PC-9 (cell line): ENCODE measurements at regions not wholly inside any gene's neighbourhood (a gene's known extent, or its start where the extent isn't known, plus 50 kb on each side); places are given as distances from the start of the nearest gene placed in this dataset.
A peak's percentile ranks its signal among the peaks of the same experiment; 100 is the strongest.

Experiments
- BruUV-seq: library from RNA; stranded (reverse); fragments of 400-500 nt; replicated peaks from 2 replicates; lab custom pipeline; 2021; lab: Mats Ljungman, UMichigan
- CTCF ChIA-PET: fragments of 300-600 bp; sonication (Branson Sonifier 250); formaldehyde crosslinking; loops from one replicate; lab custom pipeline; 2022; ENCODE audit warnings: antibody characterized with exemption; lab: Charles Lee
- POLR2A ChIA-PET: fragments of 300-600 bp; sonication (Branson Sonifier 250); formaldehyde crosslinking; loops from one replicate; lab custom pipeline; 2022; ENCODE audit warnings: antibody characterized with exemption; ENCODE audit not compliant: unreplicated experiment; lab: Charles Lee
- DNase-seq, 2 experiments: peaks; one replicate each; pipeline versions ENCODE4 v3.0.0 to v3.0.0-alpha.2; 2015 to 2022; ENCODE audit warnings: mixed read lengths in 1 of 2
- H2AFZ ChIP-seq: fragments of 200-600 bp; sonication (generic); 2 replicates; pipeline ENCODE4 v1.8.1; 2017; ENCODE audit warnings: antibody characterized with exemption
- H3F3A ChIP-seq: fragments of 200-600 bp; sonication (generic); 2 replicates; pipeline ENCODE4 v1.8.1; 2017; ENCODE audit warnings: antibody characterized with exemption, mild to moderate bottlenecking, low read depth; ENCODE audit not compliant: insufficient read depth
- H3K27ac ChIP-seq: fragments of 200-600 bp; sonication (generic); 2 replicates; pipeline ENCODE4 v1.6.1; 2016; ENCODE audit warnings: mixed run types
- H3K27me3 ChIP-seq: fragments of 200-600 bp; sonication (generic); 2 replicates; pipeline ENCODE4 v1.6.1; 2016; ENCODE audit warnings: low read depth, mixed run types; ENCODE audit not compliant: insufficient read depth
- H3K36me3 ChIP-seq: fragments of 200-600 bp; sonication (generic); 2 replicates; pipeline ENCODE4 v1.6.1; 2016; ENCODE audit warnings: low read depth, mixed run types
- H3K4me1 ChIP-seq: fragments of 200-600 bp; sonication (generic); replicated peaks from 2 replicates; pipeline ENCODE4 v1.6.1; 2016; ENCODE audit warnings: mixed run types; ENCODE audit not compliant: insufficient read depth
- H3K4me2 ChIP-seq: fragments of 200-600 bp; sonication (generic); 2 replicates; pipeline ENCODE4 v1.6.1; 2017; ENCODE audit warnings: mixed run types
- H3K4me3 ChIP-seq: fragments of 200-600 bp; sonication (generic); 2 replicates; pipeline ENCODE4 v1.6.1; 2016; ENCODE audit warnings: mixed run types
- H3K79me2 ChIP-seq: fragments of 200-600 bp; sonication (generic); 2 replicates; pipeline ENCODE4 v1.6.1; 2017; ENCODE audit warnings: low read depth, mixed run types
- H3K9me2 ChIP-seq: fragments of 200-600 bp; sonication (generic); 2 replicates; pipeline ENCODE4 v1.8.1; 2017; ENCODE audit warnings: mild to moderate bottlenecking; ENCODE audit not compliant: insufficient read depth
- H3K9me3 ChIP-seq: fragments of 200-600 bp; sonication (generic); 2 replicates; pipeline ENCODE4 v1.8.1; 2016; ENCODE audit warnings: low read depth; ENCODE audit not compliant: insufficient read depth
- H4K20me1 ChIP-seq: fragments of 200-600 bp; sonication (generic); 2 replicates; pipeline ENCODE4 v1.8.1; 2017; ENCODE audit not compliant: insufficient read depth
- EZH2 ChIP-seq: fragments of 200-600 bp; sonication (generic); IDR thresholded peaks from 2 replicates; pipeline ENCODE4 v1.8.0; 2017; ENCODE audit warnings: antibody characterized with exemption, low read depth
- intact Hi-C: fragments of 100-400 bp; cut with micrococcal nuclease; formaldehyde crosslinking; loops from one replicate; pipeline ENCODE4 v1.10.0; 2022; ENCODE audit not compliant: unreplicated experiment
- TF ChIP-seq, protein P1 (sequence below): fragments of 200-600 bp; sonication (generic); conservative IDR thresholded peaks from 2 replicates; pipeline ENCODE4 v1.6.1; 2017; ENCODE audit warnings: mixed run types, antibody characterized with exemption, mild to moderate bottlenecking, moderate library complexity

DNA sequence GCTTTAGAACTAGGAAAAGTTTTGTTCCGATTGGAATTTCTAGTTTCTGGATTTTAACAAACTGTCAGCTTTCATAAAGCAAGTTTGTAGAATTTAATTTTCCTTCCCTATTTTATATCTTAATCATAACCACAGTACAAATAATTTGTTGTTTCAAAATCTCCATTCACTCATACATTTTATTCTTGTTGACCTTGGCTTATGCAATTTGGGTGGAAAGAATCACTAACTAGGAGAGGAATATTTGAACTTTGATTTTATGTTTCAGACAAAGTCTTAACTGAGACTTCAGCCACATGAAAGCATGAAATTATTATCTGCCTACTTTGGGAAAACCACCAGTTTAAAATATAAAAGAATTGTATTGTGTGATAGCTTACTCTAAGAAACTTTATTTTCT is 427.9 kb downstream of the SPRY1 start:
- Histone ChIP-seq H3K4me3 (no peak overlapping the region), H4K20me1 (no peaks in the 10 kb centered on the region), H3K9me3 (0 out of 2 replicates have a peak, but pooled peaks cover 4% of the 10 kb centered on the region), H3K27me3 (no peaks in the 10 kb centered on the region), H3K9me2 (no peaks in the 10 kb centered on the region), H3F3A (peaks cover 6% of the 10 kb centered on the region), H3K36me3 (no peaks in the 10 kb centered on the region), H3K4me2 (no peak overlapping the region), H3K27ac (no peak overlapping the region), H3K4me1 (peaks cover 12% of the 10 kb centered on the region), H3K79me2 (no peaks in the 10 kb centered on the region), H2AFZ (no peak overlapping the region)
- POLR2A ChIA-PET: no interaction called here
- CTCF ChIA-PET: no interaction called here
- TF ChIP-seq EZH2: no peak
- TF ChIP-seq, protein P1, sequence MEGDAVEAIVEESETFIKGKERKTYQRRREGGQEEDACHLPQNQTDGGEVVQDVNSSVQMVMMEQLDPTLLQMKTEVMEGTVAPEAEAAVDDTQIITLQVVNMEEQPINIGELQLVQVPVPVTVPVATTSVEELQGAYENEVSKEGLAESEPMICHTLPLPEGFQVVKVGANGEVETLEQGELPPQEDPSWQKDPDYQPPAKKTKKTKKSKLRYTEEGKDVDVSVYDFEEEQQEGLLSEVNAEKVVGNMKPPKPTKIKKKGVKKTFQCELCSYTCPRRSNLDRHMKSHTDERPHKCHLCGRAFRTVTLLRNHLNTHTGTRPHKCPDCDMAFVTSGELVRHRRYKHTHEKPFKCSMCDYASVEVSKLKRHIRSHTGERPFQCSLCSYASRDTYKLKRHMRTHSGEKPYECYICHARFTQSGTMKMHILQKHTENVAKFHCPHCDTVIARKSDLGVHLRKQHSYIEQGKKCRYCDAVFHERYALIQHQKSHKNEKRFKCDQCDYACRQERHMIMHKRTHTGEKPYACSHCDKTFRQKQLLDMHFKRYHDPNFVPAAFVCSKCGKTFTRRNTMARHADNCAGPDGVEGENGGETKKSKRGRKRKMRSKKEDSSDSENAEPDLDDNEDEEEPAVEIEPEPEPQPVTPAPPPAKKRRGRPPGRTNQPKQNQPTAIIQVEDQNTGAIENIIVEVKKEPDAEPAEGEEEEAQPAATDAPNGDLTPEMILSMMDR: no peak
- intact Hi-C loops: no loop called here
- no TSS peak for BruUV-seq
- no peak for DNase-seq

DNA sequence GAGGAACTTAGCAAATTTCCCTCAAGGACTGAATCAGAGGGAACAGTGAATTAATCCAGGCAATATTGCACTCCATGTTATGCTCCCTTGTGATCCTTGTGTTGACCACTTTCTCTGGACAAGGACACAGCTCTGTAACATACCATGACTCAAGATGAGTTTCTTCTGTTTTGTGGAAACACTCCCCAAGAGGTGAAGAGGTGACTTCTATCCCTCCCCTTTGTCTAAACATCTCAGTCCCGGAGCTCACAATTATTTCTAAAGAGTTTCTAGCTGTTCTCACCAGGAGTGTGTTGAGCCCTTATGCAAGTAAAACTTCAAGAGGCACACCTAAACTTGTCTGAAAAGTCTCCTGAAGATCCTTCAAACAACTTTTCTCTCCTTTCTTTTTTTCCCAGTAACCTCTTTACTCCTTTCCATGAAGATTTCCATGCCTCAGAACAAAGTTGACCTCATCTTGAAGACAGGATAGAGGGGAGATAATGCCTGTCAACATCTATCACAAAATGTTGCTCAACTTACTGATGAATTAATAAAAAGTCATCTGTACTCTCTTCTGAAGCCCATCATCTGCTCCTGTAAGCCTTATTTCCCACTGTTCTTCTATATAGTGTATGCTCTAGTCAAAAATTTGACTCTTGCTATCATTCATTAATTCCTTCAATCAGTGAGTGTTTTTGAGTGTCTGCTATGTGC is 429.1 kb downstream of the SPRY1 start:
- POLR2A ChIA-PET: no interaction called here
- no peak for DNase-seq
- H4K20me1 ChIP-seq: no peaks in the 10 kb centered on the region
- no TSS peak for BruUV-seq
- H3F3A ChIP-seq: no peaks in the 10 kb centered on the region
- no peak for TF ChIP-seq EZH2
- TF ChIP-seq, protein P1: no peak
- no peak overlapping the region for H2AFZ ChIP-seq
- no peak overlapping the region for H3K4me3 ChIP-seq
- H3K4me2 ChIP-seq: no peak overlapping the region
- no peaks in the 10 kb centered on the region; the same call in 1 of the 2 replicates for H3K4me1 ChIP-seq
- intact Hi-C loops: loop anchor here (2.0 kb wide), 1 partner anchor 279 kb away; no protein-coding TSS in a partner anchor
- H3K27me3 ChIP-seq: no peaks in the 10 kb centered on the region
- CTCF ChIA-PET: no interaction called here
- no peaks in the 10 kb centered on the region for H3K9me2 ChIP-seq
- no peaks in the 10 kb centered on the region for H3K36me3 ChIP-seq
- no peaks in the 10 kb centered on the region for H3K79me2 ChIP-seq
- 0 out of 2 replicates have a peak, but pooled peaks cover 4% of the 10 kb centered on the region for H3K9me3 ChIP-seq
- no peak overlapping the region for H3K27ac ChIP-seq

DNA sequence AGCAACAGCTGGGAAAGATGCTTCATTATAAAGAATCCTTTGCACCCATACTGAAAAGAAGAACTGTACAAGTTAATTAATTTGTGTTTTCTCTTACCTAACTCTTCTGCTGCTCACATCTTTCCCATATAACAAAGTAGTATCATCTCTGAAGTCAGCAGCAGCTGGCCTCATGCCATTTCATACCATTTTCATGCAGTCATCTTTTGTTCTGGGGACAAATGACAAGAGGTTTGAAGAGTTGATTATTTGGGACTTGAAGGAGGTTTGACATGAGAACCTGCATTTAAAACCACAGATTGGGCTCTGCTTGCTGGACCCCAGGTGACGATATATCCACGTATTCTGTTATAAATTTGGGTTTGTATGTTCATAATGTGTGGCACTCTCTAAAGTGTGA is 430.3 kb downstream of the SPRY1 start:
- no TSS peak for BruUV-seq
- DNase-seq: peak in 1 of 2 experiments; percentile 27
- Histone ChIP-seq H3K27me3 (no peaks in the 10 kb centered on the region), H3K36me3 (no peaks in the 10 kb centered on the region), H3K79me2 (no peaks in the 10 kb centered on the region), H2AFZ (no peak overlapping the region), H3F3A (no peaks in the 10 kb centered on the region), H3K27ac (no peak overlapping the region), H3K4me1 (no peaks in the 10 kb centered on the region), H3K4me3 (no peak overlapping the region), H3K9me3 (0 out of 2 replicates have a peak, but pooled peaks cover 4% of the 10 kb centered on the region), H3K4me2 (no peak overlapping the region), H4K20me1 (no peaks in the 10 kb centered on the region), H3K9me2 (no peaks in the 10 kb centered on the region)
- TF ChIP-seq, protein P1: no peak
- TF ChIP-seq EZH2: no peak
- ChIA-PET POLR2A (no interaction called here), CTCF (no interaction called here)
- intact Hi-C loops: loop anchor here (2.0 kb wide), 1 partner anchor 278 kb away; no protein-coding TSS in a partner anchor
